MCF 10A (cell line): ENCODE measurements at regions not wholly inside any gene's neighbourhood (a gene's known extent, or its start where the extent isn't known, plus 50 kb on each side); places are given as distances from the start of the nearest gene placed in this dataset.
A peak's percentile ranks its signal among the peaks of the same experiment; 100 is the strongest.

ENCODE experiments used
- BruUV-seq: library from RNA; stranded (reverse); fragments of 400-500 nt; replicated peaks from 2 replicates; lab custom pipeline; 2021; lab: Mats Ljungman, UMichigan
- CTCF ChIA-PET: fragments of 300-600 bp; sonication (Branson Sonifier 250); formaldehyde crosslinking; extraction: SDS; loops from one replicate; lab custom pipeline; 2021; ENCODE audit warnings: antibody characterized with exemption, inconsistent platforms; lab: Yijun Ruan, JAX
- POLR2A ChIA-PET: fragments of 300-600, 350-650 bp; sonication (Branson Sonifier 250); formaldehyde crosslinking; extraction: SDS; loops from one replicate; lab custom pipeline; 2020; ENCODE audit warnings: antibody characterized with exemption, inconsistent platforms; lab: Yijun Ruan, JAX
- DNase-seq: peaks from one replicate; pipeline ENCODE4 v3.0.0-alpha.2; 2018; ENCODE audit not compliant: unreplicated experiment
- H3K27ac Mint-ChIP-seq: one replicate; pipeline ENCODE4 v1.8.0; 2022; ENCODE audit warnings: mild to moderate bottlenecking, low read depth, mixed read lengths; ENCODE audit not compliant: unreplicated experiment
- H3K27me3 Mint-ChIP-seq: one replicate; pipeline ENCODE4 v1.8.0; 2022; ENCODE audit warnings: mixed read lengths; ENCODE audit not compliant: insufficient read depth, unreplicated experiment
- H3K36me3 Mint-ChIP-seq: one replicate; pipeline ENCODE4 v1.8.0; 2022; ENCODE audit warnings: mild to moderate bottlenecking, moderate library complexity, mixed read lengths; ENCODE audit not compliant: insufficient read depth, unreplicated experiment
- H3K4me1 Mint-ChIP-seq: one replicate; pipeline ENCODE4 v1.8.0; 2022; ENCODE audit warnings: mixed read lengths; ENCODE audit not compliant: insufficient read depth, unreplicated experiment
- H3K4me3 Mint-ChIP-seq: one replicate; pipeline ENCODE4 v1.8.0; 2022; ENCODE audit warnings: mild to moderate bottlenecking, moderate library complexity, mixed read lengths; ENCODE audit not compliant: unreplicated experiment
- H3K9me3 Mint-ChIP-seq: one replicate; pipeline ENCODE4 v1.8.0; 2022; ENCODE audit warnings: mixed read lengths; ENCODE audit not compliant: unreplicated experiment
- intact Hi-C: fragments of 100-400 bp; cut with micrococcal nuclease; formaldehyde crosslinking; loops from 2 replicates; pipeline ENCODE4 v1.14.1; 2022
- TF ChIP-seq, protein P1 (sequence below): fragments of 200-600 bp; IDR thresholded peaks from one replicate; pipeline ENCODE4 v1.8.0; 2022; ENCODE audit warnings: antibody characterized with exemption, mild to moderate bottlenecking; ENCODE audit not compliant: unreplicated experiment

DNA sequence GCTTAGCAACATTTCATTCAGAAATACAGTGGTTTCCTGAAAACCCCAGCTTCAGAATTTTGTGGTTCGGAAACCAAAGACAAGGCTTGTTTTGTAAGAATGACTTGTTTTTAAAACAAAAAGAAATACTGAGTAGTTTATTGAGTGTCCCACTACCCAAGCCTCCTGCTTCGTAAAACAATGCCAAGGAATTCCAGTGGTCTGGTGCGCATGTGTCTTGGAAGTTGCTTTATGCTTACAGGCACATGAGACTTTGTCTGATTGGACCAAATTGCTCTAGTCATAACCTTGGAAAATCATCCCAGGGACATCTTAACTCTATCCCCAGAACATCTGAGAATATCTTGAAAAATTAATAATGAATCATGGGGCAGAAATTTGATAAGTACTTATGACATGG, 77.1 kb upstream of the FST start:
- no peaks in the 10 kb centered on the region for H3K27me3 Mint-ChIP-seq
- TF ChIP-seq, protein P1, sequence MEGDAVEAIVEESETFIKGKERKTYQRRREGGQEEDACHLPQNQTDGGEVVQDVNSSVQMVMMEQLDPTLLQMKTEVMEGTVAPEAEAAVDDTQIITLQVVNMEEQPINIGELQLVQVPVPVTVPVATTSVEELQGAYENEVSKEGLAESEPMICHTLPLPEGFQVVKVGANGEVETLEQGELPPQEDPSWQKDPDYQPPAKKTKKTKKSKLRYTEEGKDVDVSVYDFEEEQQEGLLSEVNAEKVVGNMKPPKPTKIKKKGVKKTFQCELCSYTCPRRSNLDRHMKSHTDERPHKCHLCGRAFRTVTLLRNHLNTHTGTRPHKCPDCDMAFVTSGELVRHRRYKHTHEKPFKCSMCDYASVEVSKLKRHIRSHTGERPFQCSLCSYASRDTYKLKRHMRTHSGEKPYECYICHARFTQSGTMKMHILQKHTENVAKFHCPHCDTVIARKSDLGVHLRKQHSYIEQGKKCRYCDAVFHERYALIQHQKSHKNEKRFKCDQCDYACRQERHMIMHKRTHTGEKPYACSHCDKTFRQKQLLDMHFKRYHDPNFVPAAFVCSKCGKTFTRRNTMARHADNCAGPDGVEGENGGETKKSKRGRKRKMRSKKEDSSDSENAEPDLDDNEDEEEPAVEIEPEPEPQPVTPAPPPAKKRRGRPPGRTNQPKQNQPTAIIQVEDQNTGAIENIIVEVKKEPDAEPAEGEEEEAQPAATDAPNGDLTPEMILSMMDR = no peak
- H3K4me1 Mint-ChIP-seq = peaks cover 8% of the 10 kb centered on the region
- intact Hi-C loops = no loop called here
- POLR2A ChIA-PET = interaction anchor here (0.6 kb wide), 1 partner anchor 8 kb away, joined by 3 read pairs; no protein-coding TSS in a partner anchor
- DNase-seq = no peak
- no peak overlapping the region for H3K4me3 Mint-ChIP-seq
- no peaks in the 10 kb centered on the region for H3K9me3 Mint-ChIP-seq
- CTCF ChIA-PET = no interaction called here
- H3K36me3 Mint-ChIP-seq = no peaks in the 10 kb centered on the region
- BruUV-seq = no TSS peak
- no peak overlapping the region for H3K27ac Mint-ChIP-seq

DNA sequence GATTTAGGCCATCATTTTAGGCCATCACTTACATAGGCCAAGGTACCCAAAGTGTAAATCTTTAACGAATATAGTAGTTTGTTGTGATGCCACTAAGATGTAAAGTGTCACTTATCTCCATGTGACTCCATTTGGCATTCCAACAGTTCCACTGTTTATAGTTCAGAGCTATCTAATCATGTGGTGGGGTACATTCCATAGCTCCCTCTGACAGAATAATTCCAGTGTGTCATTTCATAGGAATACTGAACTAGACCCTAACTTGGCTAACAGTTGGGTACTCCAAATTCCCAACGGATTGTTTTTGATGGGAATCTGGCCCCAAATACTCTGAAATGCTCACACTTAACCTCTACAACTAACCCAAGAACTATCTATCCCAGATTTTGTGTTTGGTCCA, 76.7 kb upstream of the FST start:
- Mint-ChIP-seq H3K27me3 (no peaks in the 10 kb centered on the region), H3K4me1 (peaks cover 3% of the 10 kb centered on the region), H3K27ac (no peak overlapping the region), H3K4me3 (no peak overlapping the region), H3K36me3 (no peaks in the 10 kb centered on the region), H3K9me3 (no peaks in the 10 kb centered on the region)
- ChIA-PET POLR2A (no interaction called here), CTCF (interaction anchor here (0.6 kb wide), 1 partner anchor 74 kb away, joined by 3 read pairs; no protein-coding TSS in a partner anchor)
- no peak for DNase-seq
- intact Hi-C loops = no loop called here
- TF ChIP-seq, protein P1 = no peak
- BruUV-seq = no TSS peak

DNA sequence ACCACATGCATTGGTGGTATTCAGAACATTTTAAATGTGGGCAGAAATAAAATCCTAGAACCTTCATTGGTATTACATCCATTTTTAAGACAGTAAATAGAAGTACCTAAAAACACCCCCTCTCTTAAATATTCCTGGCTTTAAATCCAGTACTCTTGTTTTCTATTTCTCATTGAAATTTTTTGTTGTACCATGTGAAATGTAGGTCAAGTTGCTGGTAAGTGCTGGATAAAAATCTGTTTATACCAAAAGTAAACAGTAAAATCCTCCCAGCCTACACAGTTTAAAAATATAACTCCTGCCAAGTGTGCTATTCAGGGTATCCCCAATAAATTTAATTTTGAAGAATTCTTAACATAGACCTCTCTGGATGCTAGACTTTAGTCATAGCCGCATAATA, 75.0 kb upstream of the FST start:
- POLR2A ChIA-PET = no interaction called here
- H3K9me3 Mint-ChIP-seq = no peaks in the 10 kb centered on the region
- CTCF ChIA-PET = no interaction called here
- no TSS peak for BruUV-seq
- intact Hi-C loops = no loop called here
- DNase-seq = no peak
- H3K4me1 Mint-ChIP-seq = no peaks in the 10 kb centered on the region
- H3K36me3 Mint-ChIP-seq = no peaks in the 10 kb centered on the region
- H3K4me3 Mint-ChIP-seq = no peak overlapping the region
- no peak overlapping the region for H3K27ac Mint-ChIP-seq
- H3K27me3 Mint-ChIP-seq = no peaks in the 10 kb centered on the region
- TF ChIP-seq, protein P1 = no peak

DNA sequence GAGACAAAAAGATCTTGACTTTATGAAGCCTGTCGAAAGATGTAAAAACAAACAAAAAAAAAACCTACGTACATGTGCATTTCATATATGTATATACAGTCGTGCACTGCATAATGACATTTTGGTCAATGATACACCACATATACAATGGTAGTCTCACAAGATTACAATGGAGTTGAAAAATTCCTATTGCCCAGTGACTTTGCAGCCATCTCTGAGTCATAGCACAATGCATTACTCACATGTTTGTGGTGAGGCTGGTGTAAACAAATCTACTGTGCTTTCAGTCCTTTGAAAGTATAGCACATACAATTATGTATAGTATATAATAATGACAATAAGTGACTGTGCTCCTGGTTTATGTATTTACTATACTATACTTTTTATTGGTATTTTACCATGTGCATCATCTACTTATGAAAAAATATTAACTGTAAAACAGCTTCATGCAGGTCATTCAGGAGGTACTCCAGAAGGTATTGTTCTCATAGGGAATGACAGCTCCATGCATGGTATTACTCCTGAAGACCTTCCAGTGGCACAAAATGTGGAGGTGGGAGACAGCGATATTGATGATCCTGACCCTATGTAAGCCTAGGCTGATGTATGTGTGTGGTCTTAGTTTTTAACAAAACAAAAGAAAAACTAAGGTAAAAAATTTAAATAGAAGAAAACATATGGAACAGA, 73.7 kb upstream of the FST start:
- peak; percentile 75 for DNase-seq
- Mint-ChIP-seq H3K27me3 (no peaks in the 10 kb centered on the region), H3K4me3 (no peak overlapping the region), H3K9me3 (no peaks in the 10 kb centered on the region), H3K27ac (peak overlapping the region; percentile 35), H3K4me1 (no peaks in the 10 kb centered on the region), H3K36me3 (no peaks in the 10 kb centered on the region)
- TF ChIP-seq, protein P1 = no peak
- ChIA-PET CTCF (interaction anchor here (0.5 kb wide), 1 partner anchor 37 kb away, joined by 5 read pairs; no protein-coding TSS in a partner anchor), POLR2A (interaction anchor here (0.9 to 1.5 kb wide), 2 partner anchors 10 to 12 kb away, joined by 3 to 4 read pairs; no protein-coding TSS in a partner anchor)
- intact Hi-C loops = no loop called here
- no TSS peak for BruUV-seq
